Cerebellar nuclear complex (tissue), 1 donor: ENCODE measurements at regions not wholly inside any gene's neighbourhood (a gene's known extent, or its start where the extent isn't known, plus 50 kb on each side); places are given as distances from the start of the nearest gene placed in this dataset.
"Not testable (repeated sequence)": the region's sequence is repeated elsewhere in the genome, so short reads cannot be mapped to it uniquely, and the experiment has no call there.

Source experiments
- DNase-seq, 2 experiments: peaks; one replicate each; lab custom pipeline; 2025; lab: John Stamatoyannopoulos, UW

DNA sequence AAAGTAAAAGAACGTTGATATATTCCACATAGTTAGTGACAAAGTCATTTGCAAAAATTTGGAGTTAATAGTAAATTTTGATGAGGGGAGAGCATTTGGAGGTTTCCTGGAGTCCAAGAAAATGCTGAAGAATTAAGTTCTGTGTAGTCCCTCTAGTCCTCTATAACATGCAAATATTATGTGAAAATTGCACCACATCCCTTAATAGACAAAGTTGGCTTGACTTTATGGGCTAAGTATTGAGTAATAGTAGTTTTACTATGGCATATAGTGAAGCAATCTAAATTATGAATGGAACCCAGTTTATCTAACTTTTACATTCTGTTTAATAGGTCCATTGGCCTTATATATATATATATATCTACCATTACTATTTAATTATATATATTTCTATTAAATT is 66.4 kb upstream of the DCN start:
- no peak for DNase-seq

DNA sequence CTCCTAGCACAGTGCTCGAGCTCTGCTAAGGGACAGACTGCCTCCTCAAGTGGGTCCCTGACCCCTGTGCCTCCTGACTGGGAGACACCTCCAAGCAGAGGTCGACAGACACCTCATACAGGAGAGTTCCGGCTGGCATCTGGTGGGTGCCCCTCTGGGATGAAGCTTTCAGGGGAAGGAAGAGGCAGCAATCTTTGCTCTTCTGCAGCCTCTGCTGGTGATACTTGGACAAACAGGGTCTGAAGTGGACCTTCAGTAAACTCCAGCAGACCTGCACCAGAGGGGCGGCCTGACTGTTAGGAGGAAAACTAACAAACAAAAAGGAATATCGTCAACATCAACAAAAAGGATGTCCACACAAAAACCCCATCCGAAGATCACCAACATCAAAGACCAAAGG is 60.6 kb upstream of the DCN start:
- not testable (repeated sequence) for DNase-seq

DNA sequence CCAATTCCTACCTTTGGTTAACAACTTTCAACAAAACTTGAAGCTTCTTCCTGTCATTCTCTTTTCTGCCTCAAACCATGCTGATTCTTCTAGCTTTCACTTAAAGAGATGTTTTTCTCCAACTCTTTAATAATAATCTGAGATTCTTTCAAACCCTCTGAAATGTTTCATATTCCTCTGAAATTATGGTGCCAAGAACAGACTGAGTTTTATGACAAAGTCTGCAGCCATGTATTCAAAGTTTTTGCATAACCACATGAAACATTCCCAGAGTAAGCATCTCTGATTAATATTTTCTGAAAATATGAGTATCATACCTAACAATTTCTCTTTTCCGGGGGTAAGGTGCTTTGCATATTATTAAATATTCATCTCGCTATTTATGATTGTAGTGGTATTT is 59.1 kb upstream of the DCN start:
- DNase-seq: no peak

- no peak for DNase-seq
Observed at GRCh38 chr12:91240386-91241095, 57.9 kb upstream of the DCN start.

DNA sequence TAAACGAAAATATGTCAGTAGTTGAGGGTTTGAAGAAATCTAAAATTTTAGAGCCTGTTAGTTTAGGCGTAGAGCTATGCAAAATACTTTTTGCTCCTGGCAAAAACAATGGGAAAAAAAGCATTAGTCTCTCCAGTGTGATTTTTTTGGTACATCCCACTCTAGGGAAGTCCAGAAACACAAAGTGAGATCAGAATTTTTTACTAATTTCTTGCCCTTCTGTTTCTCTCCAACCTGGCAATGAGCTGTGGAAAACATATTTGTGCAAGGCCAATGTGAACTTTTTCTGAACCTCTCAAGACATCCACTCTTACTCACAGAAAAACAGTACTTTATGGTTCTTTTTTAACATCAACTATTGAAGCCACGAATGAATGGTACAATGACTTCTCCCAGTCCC is 56.9 kb upstream of the DCN start:
- no peak for DNase-seq
